Psoas muscle (tissue), 7 donors: ENCODE measurements at regions not wholly inside any gene's neighbourhood (a gene's known extent, or its start where the extent isn't known, plus 50 kb on each side); places are given as distances from the start of the nearest gene placed in this dataset.
"Not testable (repeated sequence)": the region's sequence is repeated elsewhere in the genome, so short reads cannot be mapped to it uniquely, and the experiment has no call there.

Experiments used
- ATAC-seq, 4 donors: fragments of 200-7000 bp; cut with Tn5 transposase; one replicate each; pipeline ENCODE4 v1.9.1; 2020; ENCODE audit warnings: moderate library complexity in 3 of 4, mild to moderate bottlenecking in 2 of 4
- DNase-seq, 2 donors: peaks; one replicate each; pipeline ENCODE4 v3.0.0-alpha.2; 2020
- H3K27ac ChIP-seq: fragments of 200-600 bp; one replicate; pipeline ENCODE4 v1.8.0; 2022
- H3K27me3 ChIP-seq, 3 donors: fragments of 200-600 bp in 1 of 3; one replicate each; pipeline versions ENCODE4 v1.6.1 to v1.8.0; 2013 to 2022; ENCODE audit warnings: low read length in 2 of 3, mild to moderate bottlenecking in 2 of 3, moderate library complexity in 1 of 3; ENCODE audit not compliant: insufficient read depth in 3 of 3
- H3K36me3 ChIP-seq, 2 donors: fragments of 200-600 bp in 1 of 2; one replicate each; pipeline versions ENCODE4 v1.6.1 to v1.8.0; 2013 to 2022; ENCODE audit warnings: low read depth in 1 of 2, mild to moderate bottlenecking in 1 of 2, moderate library complexity in 1 of 2; ENCODE audit not compliant: insufficient read depth in 1 of 2
- H3K4me1 ChIP-seq: fragments of 200-600 bp; one replicate; pipeline ENCODE4 v1.8.0; 2022
- H3K4me3 ChIP-seq: fragments of 200-600 bp; one replicate; pipeline ENCODE4 v1.8.0; 2022; ENCODE audit warnings: mild to moderate bottlenecking
- H3K9me3 ChIP-seq: fragments of 200-600 bp; one replicate; pipeline ENCODE4 v1.8.0; 2022
- CTCF ChIP-seq: fragments of 200-600 bp; IDR thresholded peaks from one replicate; pipeline ENCODE4 v1.8.0; 2022; ENCODE audit warnings: antibody characterized with exemption
- WGBS, 3 donors: extraction: QIAGEN DNeasy Blood & Tissue Kit; methylation state at CpG; one replicate each; pipeline versions ENCODE4 v1.1.6 to v1.1.7; 2013; 5-methylcytosine and 5-hydroxymethylcytosine counted together
- intact Hi-C, 2 donors: fragments of 100-400 bp; cut with DNase I; formaldehyde crosslinking; loops; one replicate each; pipeline versions ENCODE4 v1.11.0 to v1.14.2; 2022
- donor health status: healthy with polysubstance abuse.
- donor health status: DM: no; HTN: no; CAD: no; lungs with moderate emphysema.
- donor health status: Bipolar disorder and iron deficiency.
- donor health status: healthy.
- donor health status: DM: yes; HTN: yes; CAD: no.
- donor health status: DM: no; HTN: no; CAD: no.
- donor health status: DM: yes; HTN: yes; CAD: no.

- Histone ChIP-seq H3K36me3 (no peaks in the 10 kb centered on the region), H3K9me3 (no peaks in the 10 kb centered on the region), H3K4me3 (no peak overlapping the region), H3K4me1 (no peaks in the 10 kb centered on the region), H3K27ac (no peak overlapping the region), H3K27me3 (no peaks in the 10 kb centered on the region)
- DNase-seq (no peak), ATAC-seq (no peak)
- no peak for TF ChIP-seq CTCF
- intact Hi-C loops, result no loop called here
These were observed 860.4 kb upstream of the CRIM1 start for GRCh38 chr2:35495182-35495581.

- WGBS, 3 donors, result 67 to 80% (median 79%) methylated on average over 2 of the region's 2 CpGs
- intact Hi-C loops, H3K27ac ChIP-seq, H3K27me3 ChIP-seq, ATAC-seq, H3K36me3 ChIP-seq, H3K9me3 ChIP-seq, H3K4me1 ChIP-seq, DNase-seq, H3K4me3 ChIP-seq: not testable (repeated sequence)
These were observed 877.5 kb upstream of the CRIM1 start for GRCh38 chr2:35478121-35478520.

GRCh38 chr2:35468245-35468644 lies 887.3 kb upstream of the CRIM1 start:
- no peaks in the 10 kb centered on the region for H3K4me1 ChIP-seq
- ATAC-seq (no peak), DNase-seq (no peak)
- no peaks in the 10 kb centered on the region for H3K9me3 ChIP-seq
- intact Hi-C loops, result no loop called here
- H3K27me3 ChIP-seq, result peaks cover 0 to 3% (median 0%) of the 10 kb centered on the region in 3 donors
- no peak for TF ChIP-seq CTCF
- WGBS, 3 donors, result 27 to 36% (median 33%) methylated on average over 3 of the region's 3 CpGs
- no peak overlapping the region for H3K4me3 ChIP-seq
- no peak overlapping the region for H3K27ac ChIP-seq
- H3K36me3 ChIP-seq, result no peaks in the 10 kb centered on the region

GRCh38 chr2:35463805-35464596 lies 891.6 kb upstream of the CRIM1 start:
- DNase-seq, result no peak
- H3K27me3 ChIP-seq, result peaks cover 0 to 3% (median 0%) of the 10 kb centered on the region in 3 donors
- H3K4me3 ChIP-seq, result no peak overlapping the region
- ATAC-seq, result no peak
- intact Hi-C loops, result no loop called here
- no peaks in the 10 kb centered on the region for H3K36me3 ChIP-seq
- no peak for TF ChIP-seq CTCF
- no peak overlapping the region for H3K27ac ChIP-seq
- WGBS, 3 donors, result 78 to 82% (median 79%) methylated on average over 6 of the region's 6 CpGs
- H3K4me1 ChIP-seq, result no peaks in the 10 kb centered on the region
- no peaks in the 10 kb centered on the region for H3K9me3 ChIP-seq

- 59 to 64% (median 60%) methylated on average over 5 of the region's 5 CpGs for WGBS, 3 donors
- no peaks in the 10 kb centered on the region for H3K36me3 ChIP-seq
- no peaks in the 10 kb centered on the region for H3K9me3 ChIP-seq
- H3K27ac ChIP-seq, result no peak overlapping the region
- no peaks in the 10 kb centered on the region for H3K27me3 ChIP-seq
- no peak overlapping the region for H3K4me3 ChIP-seq
- intact Hi-C loops, result no loop called here
- no peak for TF ChIP-seq CTCF
- no peak for ATAC-seq
- no peaks in the 10 kb centered on the region for H3K4me1 ChIP-seq
- no peak for DNase-seq
These were observed 893.2 kb upstream of the CRIM1 start for GRCh38 chr2:35462226-35462998.
